ENCODE measurements at regions not wholly inside any gene's neighbourhood (a gene's known extent, or its start where the extent isn't known, plus 50 kb on each side); places are given as distances from the start of the nearest gene placed in this dataset.
"Not testable (repeated sequence)": the region's sequence is repeated elsewhere in the genome, so short reads cannot be mapped to it uniquely, and the experiment has no call there.

- not testable (repeated sequence) for H3K4me1 ChIP-seq (ENCODE audit: insufficient read depth, low read length); H3K9ac ChIP-seq (ENCODE audit: extremely low read depth, insufficient read length, low read length); H3K27me3 Mint-ChIP-seq (ENCODE audit: low read depth); H3K79me2 ChIP-seq (ENCODE audit: insufficient read depth, low read length); H2AFZ ChIP-seq (ENCODE audit: low read length); H2BK120ac ChIP-seq (ENCODE audit: low read depth, low read length, poor library complexity, severe bottlenecking); H3K9me3 ChIP-seq (ENCODE audit: control insufficient read depth, low read depth, low read length); H3K14ac ChIP-seq (ENCODE audit: insufficient read depth, low read length); H2BK5ac ChIP-seq (ENCODE audit: insufficient read length, low read length); H2BK20ac ChIP-seq (ENCODE audit: low read depth, low read length, poor library complexity, severe bottlenecking); H3K9me3 Mint-ChIP-seq; H4K20me1 ChIP-seq (ENCODE audit: control insufficient read depth, insufficient read depth, insufficient read length); H2BK15ac ChIP-seq (ENCODE audit: low read depth, low read length); H3K4me3 Mint-ChIP-seq; H3K23ac ChIP-seq (ENCODE audit: insufficient read length, low read depth, low read length); H4K91ac ChIP-seq (ENCODE audit: insufficient read length, low read depth, low read length); H3K23me2 ChIP-seq (ENCODE audit: insufficient read length, low read depth, low read length, poor library complexity, severe bottlenecking); H4K8ac ChIP-seq (replicated peaks; ENCODE audit: insufficient read length, low read depth, low read length); H3K56ac ChIP-seq (ENCODE audit: insufficient read length, low read depth, low read length); H3K36me3 Mint-ChIP-seq (ENCODE audit: insufficient read depth in 1 of 3, low read depth in 3 of 3); H3K27me3 ChIP-seq (ENCODE audit: insufficient read depth, low read length); H3K4me2 ChIP-seq (ENCODE audit: insufficient read depth, insufficient read length, low read length); H3T11ph ChIP-seq (ENCODE audit: low read length); H3K79me1 ChIP-seq (ENCODE audit: insufficient read depth, low read depth, low read length, poor library complexity, severe bottlenecking); H3K27ac Mint-ChIP-seq; DNase-seq; H3K4ac ChIP-seq (ENCODE audit: low read depth, low read length); H3K27ac ChIP-seq (ENCODE audit: insufficient read length, low read depth, low read length); H3K4me1 Mint-ChIP-seq; H2BK12ac ChIP-seq (ENCODE audit: insufficient read length, low read depth, low read length); H2AK5ac ChIP-seq (ENCODE audit: insufficient read length, low read length); H4K5ac ChIP-seq (ENCODE audit: insufficient read length, low read depth, low read length); H3K18ac ChIP-seq (ENCODE audit: insufficient read length, low read depth, low read length)
Measured at GRCh38 chr10:46728359-46728758, 149.4 kb downstream of the SYT15 start.

DNA sequence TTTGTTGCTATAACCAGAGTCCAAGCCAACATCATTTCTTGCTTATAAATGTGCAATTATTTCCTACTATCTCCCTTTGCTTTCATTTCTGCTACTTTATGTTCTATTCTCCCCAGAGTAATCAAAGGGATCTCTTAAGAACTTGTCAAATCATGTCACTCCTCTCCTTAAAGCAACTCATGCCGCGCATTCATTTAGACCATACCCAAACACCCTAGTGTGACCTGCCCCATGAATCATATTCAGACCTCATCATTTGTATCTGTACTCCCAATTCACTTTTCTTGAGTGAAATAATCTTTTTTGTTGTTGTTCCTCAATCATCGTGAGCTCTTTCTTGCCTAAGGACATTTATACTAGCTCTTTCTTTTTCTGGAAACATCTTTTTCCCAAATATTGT lies 151.8 kb downstream of the SYT15 start:
- not testable (repeated sequence) for DNase-seq; H2BK120ac ChIP-seq (ENCODE audit: low read depth, low read length, poor library complexity, severe bottlenecking); H3K9me3 ChIP-seq (ENCODE audit: control insufficient read depth, low read depth, low read length); H4K20me1 ChIP-seq (ENCODE audit: control insufficient read depth, insufficient read depth, insufficient read length); H3K23me2 ChIP-seq (ENCODE audit: insufficient read length, low read depth, low read length, poor library complexity, severe bottlenecking); H3T11ph ChIP-seq (ENCODE audit: low read length); H3K9me3 Mint-ChIP-seq; H2BK20ac ChIP-seq (ENCODE audit: low read depth, low read length, poor library complexity, severe bottlenecking); H3K27me3 Mint-ChIP-seq (ENCODE audit: low read depth); H3K79me2 ChIP-seq (ENCODE audit: insufficient read depth, low read length); H2BK12ac ChIP-seq (ENCODE audit: insufficient read length, low read depth, low read length); H4K91ac ChIP-seq (ENCODE audit: insufficient read length, low read depth, low read length); H3K23ac ChIP-seq (ENCODE audit: insufficient read length, low read depth, low read length); H3K27ac Mint-ChIP-seq; H3K27ac ChIP-seq (ENCODE audit: insufficient read length, low read depth, low read length); H4K8ac ChIP-seq (replicated peaks; ENCODE audit: insufficient read length, low read depth, low read length); H3K56ac ChIP-seq (ENCODE audit: insufficient read length, low read depth, low read length); H3K4me2 ChIP-seq (ENCODE audit: insufficient read depth, insufficient read length, low read length); H2BK15ac ChIP-seq (ENCODE audit: low read depth, low read length); H4K5ac ChIP-seq (ENCODE audit: insufficient read length, low read depth, low read length); H3K18ac ChIP-seq (ENCODE audit: insufficient read length, low read depth, low read length); H2AK5ac ChIP-seq (ENCODE audit: insufficient read length, low read length); H3K36me3 Mint-ChIP-seq (ENCODE audit: insufficient read depth in 1 of 3, low read depth in 3 of 3); H2AFZ ChIP-seq (ENCODE audit: low read length); H3K4me1 ChIP-seq (ENCODE audit: insufficient read depth, low read length); H3K4ac ChIP-seq (ENCODE audit: low read depth, low read length); H3K4me1 Mint-ChIP-seq; H3K9ac ChIP-seq (ENCODE audit: extremely low read depth, insufficient read length, low read length); H3K79me1 ChIP-seq (ENCODE audit: insufficient read depth, low read depth, low read length, poor library complexity, severe bottlenecking); H2BK5ac ChIP-seq (ENCODE audit: insufficient read length, low read length); H3K27me3 ChIP-seq (ENCODE audit: insufficient read depth, low read length); H3K4me3 Mint-ChIP-seq; H3K14ac ChIP-seq (ENCODE audit: insufficient read depth, low read length)
- no CpG with 5 or more reads among the region's 3 CpGs for WGBS (ENCODE audit: extremely low coverage, insufficient read length, low lambda C conversion rate)
